B cell (primary cell): ENCODE measurements at regions not wholly inside any gene's neighbourhood (a gene's known extent, or its start where the extent isn't known, plus 50 kb on each side); places are given as distances from the start of the nearest gene placed in this dataset.

Experiments
- ATAC-seq: fragments of 200-7000 bp; cut with Tn5 transposase; one replicate; pipeline ENCODE4 v1.10.0; 2021; ENCODE audit warnings: low read depth, mild to moderate bottlenecking, moderate number of reproducible peaks, moderate library complexity
- CTCF ChIA-PET: fragments of 350-600 bp; sonication (Branson Sonifier 250); formaldehyde crosslinking; loops from one replicate; lab custom pipeline; 2021; ENCODE audit warnings: antibody characterized with exemption, inconsistent platforms; lab: Charles Lee
- POLR2A ChIA-PET: fragments of 350-600 bp; sonication (Branson Sonifier 250); formaldehyde crosslinking; loops from one replicate; lab custom pipeline; 2021; ENCODE audit warnings: antibody characterized with exemption; lab: Charles Lee
- DNase-seq: peaks from one replicate; pipeline ENCODE4 v3.0.0; 2013
- H2AFZ ChIP-seq: 2 replicates; pipeline ENCODE4 v1.6.1; 2012; ENCODE audit warnings: mild to moderate bottlenecking, low read depth, low read length; ENCODE audit not compliant: insufficient read depth, poor library complexity, severe bottlenecking
- H3K27ac ChIP-seq, 2 donors: 1 replicate in 1 of 2; 2 replicates in 1 of 2; pipeline ENCODE4 v1.5.1; 2012 to 2013; ENCODE audit warnings: low read length in 2 of 2, mild to moderate bottlenecking in 2 of 2, moderate library complexity in 1 of 2
- H3K27me3 ChIP-seq, 4 experiments: fragments of 200-600 bp in 1 of 4; sonication (generic) in 1 of 4; replicated peaks in 1 of 4; 1 replicate in 2 of 4; 2 replicates in 2 of 4; pipeline versions ENCODE4 v1.6.1 to v1.7.0; 2013 to 2016; ENCODE audit warnings: low read length in 3 of 4, mild to moderate bottlenecking in 2 of 4, mixed read lengths in 1 of 4, moderate library complexity in 1 of 4; ENCODE audit not compliant: insufficient read depth in 4 of 4, control insufficient read depth in 3 of 4; ENCODE audit errors: control extremely low read depth in 1 of 4
- H3K36me3 ChIP-seq, 2 experiments: replicated peaks in 1 of 2; 1 replicate in 1 of 2; 2 replicates in 1 of 2; pipeline versions ENCODE4 v1.6.1 to v1.7.1; 2013; ENCODE audit warnings: low read length in 1 of 2; ENCODE audit not compliant: insufficient read depth in 2 of 2, control insufficient read depth in 1 of 2; ENCODE audit errors: control extremely low read depth in 1 of 2, extremely low read depth in 1 of 2
- H3K4me1 ChIP-seq, 2 donors: fragments of 200-600 bp in 1 of 2; sonication (generic) in 1 of 2; 1 replicate in 1 of 2; 2 replicates in 1 of 2; pipeline versions ENCODE4 v1.5.1 to v1.6.1; 2013 to 2017; ENCODE audit warnings: low read length in 2 of 2; ENCODE audit not compliant: control insufficient read depth in 2 of 2, insufficient read depth in 2 of 2
- H3K4me2 ChIP-seq: replicated peaks from 2 replicates; pipeline ENCODE3; 2012; ENCODE audit warnings: mild to moderate bottlenecking, low read depth, low read length; ENCODE audit not compliant: poor library complexity, severe bottlenecking
- H3K4me3 ChIP-seq, 5 experiments: fragments of 200-600 bp in 1 of 5; sonication (generic) in 1 of 5; 1 replicate in 3 of 5; 2 replicates in 2 of 5; pipeline versions ENCODE4 v1.5.1 to v1.7.0; 2011 to 2016; ENCODE audit warnings: low read length in 4 of 5, mild to moderate bottlenecking in 4 of 5, low read depth in 2 of 5, control low read depth in 1 of 5, moderate library complexity in 1 of 5; ENCODE audit not compliant: insufficient read depth in 1 of 5; ENCODE audit errors: control extremely low read depth in 1 of 5, extremely low read depth in 1 of 5
- H3K79me2 ChIP-seq: fragments of 200-600 bp; sonication (generic); one replicate; pipeline ENCODE4 v1.6.0; 2016; ENCODE audit warnings: low read length; ENCODE audit not compliant: control insufficient read depth, insufficient read depth
- H3K9ac ChIP-seq: fragments of 200-600 bp; sonication (generic); 2 replicates; pipeline ENCODE4 v1.6.1; 2017; ENCODE audit warnings: mild to moderate bottlenecking, low read length, moderate library complexity
- H3K9me3 ChIP-seq, 3 donors: one replicate each; pipeline versions ENCODE4 v1.6.1 to v1.7.1; 2013; ENCODE audit warnings: low read length in 2 of 3; ENCODE audit not compliant: control insufficient read depth in 2 of 3, insufficient read depth in 1 of 3; ENCODE audit errors: control extremely low read depth in 1 of 3
- H4K20me1 ChIP-seq: 2 replicates; pipeline ENCODE4 v1.6.0; 2012; ENCODE audit warnings: mild to moderate bottlenecking, low read length; ENCODE audit not compliant: insufficient read depth, control insufficient read depth, poor library complexity, severe bottlenecking
- H3K27ac Mint-ChIP-seq: one replicate; pipeline ENCODE4 v1.8.0; 2021; ENCODE audit warnings: mixed read lengths
- H3K27me3 Mint-ChIP-seq: one replicate; pipeline ENCODE4 v1.8.0; 2021; ENCODE audit warnings: mixed read lengths
- H3K4me1 Mint-ChIP-seq: one replicate; pipeline ENCODE4 v1.8.0; 2021; ENCODE audit warnings: mixed read lengths
- H3K4me3 Mint-ChIP-seq: one replicate; pipeline ENCODE4 v1.8.0; 2021; ENCODE audit warnings: mixed read lengths
- H3K9me3 Mint-ChIP-seq: one replicate; pipeline ENCODE4 v1.8.0; 2022; ENCODE audit warnings: mixed read lengths; ENCODE audit not compliant: insufficient read depth
- EZH2 ChIP-seq: IDR thresholded peaks from 2 replicates; pipeline ENCODE4 v1.6.1; 2012; ENCODE audit warnings: borderline replicate concordance, low read depth, mild to moderate bottlenecking, moderate library complexity, low read length; ENCODE audit not compliant: insufficient read depth, poor library complexity, severe bottlenecking
- intact Hi-C: fragments of 100-400 bp; cut with micrococcal nuclease; formaldehyde crosslinking; loops from one replicate; pipeline ENCODE4 v1.10.0; 2022
- TF ChIP-seq, protein P1 (sequence below): fragments of 200-600 bp; IDR thresholded peaks from one replicate; pipeline ENCODE4 v1.8.0; 2022; ENCODE audit warnings: antibody characterized with exemption, mild to moderate bottlenecking

DNA sequence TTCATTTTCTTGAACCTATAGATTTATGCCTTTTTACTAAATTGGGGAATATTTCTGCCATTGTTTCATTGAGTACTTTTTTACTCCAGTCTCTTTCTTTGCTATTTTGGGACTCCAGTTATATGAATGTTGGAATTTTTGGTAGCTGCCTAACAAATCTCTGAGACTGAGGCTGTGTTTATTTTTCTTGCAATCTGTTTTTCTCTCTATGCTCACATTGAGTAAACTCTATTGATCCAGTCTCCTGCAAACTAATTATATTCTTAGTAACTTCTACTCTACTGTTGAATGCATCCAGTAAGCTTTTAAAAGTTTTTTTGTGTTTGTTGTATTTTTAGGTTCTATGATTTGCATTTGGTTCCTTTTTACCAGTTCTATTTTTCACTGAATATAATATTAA lies 903.4 kb upstream of the GJE1 start:
- Mint-ChIP-seq H3K27ac (no peak overlapping the region), H3K9me3 (peaks cover 4% of the 10 kb centered on the region), H3K27me3 (no peaks in the 10 kb centered on the region), H3K4me3 (no peak overlapping the region), H3K4me1 (no peaks in the 10 kb centered on the region)
- Histone ChIP-seq H3K27ac (no peak overlapping the region), H3K79me2 (no peaks in the 10 kb centered on the region), H2AFZ (no peak overlapping the region), H3K27me3 (no peaks in the 10 kb centered on the region), H3K4me3 (no peak overlapping the region), H3K36me3 (no peaks in the 10 kb centered on the region), H3K4me1 (no peaks in the 10 kb centered on the region), H3K4me2 (no peak overlapping the region), H3K9ac (no peak overlapping the region), H4K20me1 (no peaks in the 10 kb centered on the region), H3K9me3 (no peaks in the 10 kb centered on the region)
- intact Hi-C loops, result no loop called here
- TF ChIP-seq EZH2, result no peak
- TF ChIP-seq, protein P1, sequence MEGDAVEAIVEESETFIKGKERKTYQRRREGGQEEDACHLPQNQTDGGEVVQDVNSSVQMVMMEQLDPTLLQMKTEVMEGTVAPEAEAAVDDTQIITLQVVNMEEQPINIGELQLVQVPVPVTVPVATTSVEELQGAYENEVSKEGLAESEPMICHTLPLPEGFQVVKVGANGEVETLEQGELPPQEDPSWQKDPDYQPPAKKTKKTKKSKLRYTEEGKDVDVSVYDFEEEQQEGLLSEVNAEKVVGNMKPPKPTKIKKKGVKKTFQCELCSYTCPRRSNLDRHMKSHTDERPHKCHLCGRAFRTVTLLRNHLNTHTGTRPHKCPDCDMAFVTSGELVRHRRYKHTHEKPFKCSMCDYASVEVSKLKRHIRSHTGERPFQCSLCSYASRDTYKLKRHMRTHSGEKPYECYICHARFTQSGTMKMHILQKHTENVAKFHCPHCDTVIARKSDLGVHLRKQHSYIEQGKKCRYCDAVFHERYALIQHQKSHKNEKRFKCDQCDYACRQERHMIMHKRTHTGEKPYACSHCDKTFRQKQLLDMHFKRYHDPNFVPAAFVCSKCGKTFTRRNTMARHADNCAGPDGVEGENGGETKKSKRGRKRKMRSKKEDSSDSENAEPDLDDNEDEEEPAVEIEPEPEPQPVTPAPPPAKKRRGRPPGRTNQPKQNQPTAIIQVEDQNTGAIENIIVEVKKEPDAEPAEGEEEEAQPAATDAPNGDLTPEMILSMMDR, result no peak
- no peak for DNase-seq
- ChIA-PET CTCF (no interaction called here), POLR2A (no interaction called here)
- ATAC-seq, result no peak

GRCh38 chr6:141218583-141218982 lies 914.1 kb upstream of the GJE1 start:
- Histone ChIP-seq H3K27ac (no peak overlapping the region), H3K9ac (no peak overlapping the region), H4K20me1 (no peaks in the 10 kb centered on the region), H2AFZ (no peak overlapping the region), H3K79me2 (no peaks in the 10 kb centered on the region), H3K4me1 (no peaks in the 10 kb centered on the region), H3K4me3 (no peak overlapping the region), H3K36me3 (no peaks in the 10 kb centered on the region), H3K9me3 (peaks cover 0 to 8% (median 7%) of the 10 kb centered on the region in 3 donors), H3K4me2 (no peak overlapping the region), H3K27me3 (no peaks in the 10 kb centered on the region)
- Mint-ChIP-seq H3K9me3 (peaks cover 11% of the 10 kb centered on the region), H3K4me3 (no peak overlapping the region), H3K27me3 (no peaks in the 10 kb centered on the region), H3K4me1 (no peaks in the 10 kb centered on the region), H3K27ac (no peak overlapping the region)
- no peak for DNase-seq
- ATAC-seq, result no peak
- TF ChIP-seq, protein P1, result no peak
- no peak for TF ChIP-seq EZH2
- ChIA-PET CTCF (no interaction called here), POLR2A (no interaction called here)
- intact Hi-C loops, result no loop called here
